ENCODE measurements at regions not wholly inside any gene's neighbourhood (a gene's known extent, or its start where the extent isn't known, plus 50 kb on each side); places are given as distances from the start of the nearest gene placed in this dataset.

GRCh38 chr2:60175290-60175689 is 378.2 kb downstream of the BCL11A start:
- Histone ChIP-seq H3K4me3 (ENCODE audit: low read depth, low read length, poor library complexity, severe bottlenecking) (no peak overlapping the region), H3K9me3 (ENCODE audit: low read length) (no peaks in the 10 kb centered on the region), H3K27me3 (ENCODE audit: insufficient read depth, low read length) (no peaks in the 10 kb centered on the region), H3K9ac (ENCODE audit: low read length) (no peak overlapping the region), H3K9me2 (ENCODE audit: low read depth, low read length) (no peaks in the 10 kb centered on the region), H3K27ac (ENCODE audit: low read depth, low read length, poor library complexity, severe bottlenecking) (no peak overlapping the region), H3K4me1 (ENCODE audit: insufficient read depth, low read length, severe bottlenecking) (no peaks in the 10 kb centered on the region), H3K4me2 (ENCODE audit: low read length) (no peak overlapping the region), H4K20me1 (ENCODE audit: insufficient read depth, low read length) (no peaks in the 10 kb centered on the region), H3K79me2 (ENCODE audit: insufficient read depth, low read length) (no peaks in the 10 kb centered on the region), H2AFZ (ENCODE audit: low read length) (no peak overlapping the region), H3K36me3 (ENCODE audit: insufficient read depth, low read length) (no peaks in the 10 kb centered on the region), H3F3A (ENCODE audit: insufficient read depth, low read length) (no peaks in the 10 kb centered on the region)
- no peak for TF ChIP-seq EZH2 (IDR thresholded peaks at IDR 0.05; ENCODE audit: borderline replicate concordance, low read length)
- TF ChIP-seq, protein P1, sequence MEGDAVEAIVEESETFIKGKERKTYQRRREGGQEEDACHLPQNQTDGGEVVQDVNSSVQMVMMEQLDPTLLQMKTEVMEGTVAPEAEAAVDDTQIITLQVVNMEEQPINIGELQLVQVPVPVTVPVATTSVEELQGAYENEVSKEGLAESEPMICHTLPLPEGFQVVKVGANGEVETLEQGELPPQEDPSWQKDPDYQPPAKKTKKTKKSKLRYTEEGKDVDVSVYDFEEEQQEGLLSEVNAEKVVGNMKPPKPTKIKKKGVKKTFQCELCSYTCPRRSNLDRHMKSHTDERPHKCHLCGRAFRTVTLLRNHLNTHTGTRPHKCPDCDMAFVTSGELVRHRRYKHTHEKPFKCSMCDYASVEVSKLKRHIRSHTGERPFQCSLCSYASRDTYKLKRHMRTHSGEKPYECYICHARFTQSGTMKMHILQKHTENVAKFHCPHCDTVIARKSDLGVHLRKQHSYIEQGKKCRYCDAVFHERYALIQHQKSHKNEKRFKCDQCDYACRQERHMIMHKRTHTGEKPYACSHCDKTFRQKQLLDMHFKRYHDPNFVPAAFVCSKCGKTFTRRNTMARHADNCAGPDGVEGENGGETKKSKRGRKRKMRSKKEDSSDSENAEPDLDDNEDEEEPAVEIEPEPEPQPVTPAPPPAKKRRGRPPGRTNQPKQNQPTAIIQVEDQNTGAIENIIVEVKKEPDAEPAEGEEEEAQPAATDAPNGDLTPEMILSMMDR (IDR thresholded peaks at IDR 0.05; ENCODE audit: low read length) = no peak

DNA sequence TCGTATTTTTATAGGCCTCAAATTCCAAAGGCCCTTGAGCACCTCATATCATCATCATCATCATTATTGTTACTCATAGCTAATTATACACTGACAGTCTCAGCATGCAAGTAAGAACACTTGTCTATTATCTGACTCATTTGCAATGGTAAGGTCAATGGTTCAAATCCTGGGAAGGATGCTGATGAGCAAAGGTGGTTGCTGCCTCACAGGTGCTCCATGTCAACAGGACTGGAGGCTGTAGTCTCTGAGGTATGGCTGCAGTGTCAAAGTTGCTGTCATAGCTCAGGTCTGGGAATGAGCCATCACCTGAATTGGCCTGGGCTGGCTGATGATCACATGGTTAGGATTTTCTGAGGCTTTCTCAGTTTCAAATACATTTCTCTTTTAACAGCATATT is 379.3 kb downstream of the BCL11A start:
- Histone ChIP-seq H3F3A (ENCODE audit: insufficient read depth, low read length) (no peaks in the 10 kb centered on the region), H3K79me2 (ENCODE audit: insufficient read depth, low read length) (no peaks in the 10 kb centered on the region), H3K27ac (ENCODE audit: low read depth, low read length, poor library complexity, severe bottlenecking) (no peak overlapping the region), H2AFZ (ENCODE audit: low read length) (no peak overlapping the region), H3K4me3 (ENCODE audit: low read depth, low read length, poor library complexity, severe bottlenecking) (no peak overlapping the region), H3K9me2 (ENCODE audit: low read depth, low read length) (no peaks in the 10 kb centered on the region), H3K27me3 (ENCODE audit: insufficient read depth, low read length) (no peaks in the 10 kb centered on the region), H3K36me3 (ENCODE audit: insufficient read depth, low read length) (no peaks in the 10 kb centered on the region), H3K9me3 (ENCODE audit: low read length) (no peaks in the 10 kb centered on the region), H4K20me1 (ENCODE audit: insufficient read depth, low read length) (no peaks in the 10 kb centered on the region), H3K4me1 (ENCODE audit: insufficient read depth, low read length, severe bottlenecking) (no peaks in the 10 kb centered on the region), H3K9ac (ENCODE audit: low read length) (no peak overlapping the region), H3K4me2 (ENCODE audit: low read length) (no peak overlapping the region)
- TF ChIP-seq, protein P1 (IDR thresholded peaks at IDR 0.05; ENCODE audit: low read length) = no peak
- no peak for TF ChIP-seq EZH2 (IDR thresholded peaks at IDR 0.05; ENCODE audit: borderline replicate concordance, low read length)

GRCh38 chr2:60172801-60173200 is 380.7 kb downstream of the BCL11A start:
- no peak overlapping the region for H2AFZ ChIP-seq (ENCODE audit: low read length)

More at GRCh38 chr2:60172801-60173200, 380.7 kb downstream of the BCL11A start:
- no peak overlapping the region for H3K4me2 ChIP-seq (ENCODE audit: low read length)
- H3K4me1 ChIP-seq (ENCODE audit: insufficient read depth, low read length, severe bottlenecking) = no peaks in the 10 kb centered on the region
- no peaks in the 10 kb centered on the region for H3F3A ChIP-seq (ENCODE audit: insufficient read depth, low read length)
- H3K9me3 ChIP-seq (ENCODE audit: low read length) = no peaks in the 10 kb centered on the region
- H3K4me3 ChIP-seq (ENCODE audit: low read depth, low read length, poor library complexity, severe bottlenecking) = no peak overlapping the region
- H4K20me1 ChIP-seq (ENCODE audit: insufficient read depth, low read length) = no peaks in the 10 kb centered on the region
- no peaks in the 10 kb centered on the region for H3K9me2 ChIP-seq (ENCODE audit: low read depth, low read length)
- H3K27me3 ChIP-seq (ENCODE audit: insufficient read depth, low read length) = no peaks in the 10 kb centered on the region
- no peaks in the 10 kb centered on the region for H3K79me2 ChIP-seq (ENCODE audit: insufficient read depth, low read length)
- no peaks in the 10 kb centered on the region for H3K36me3 ChIP-seq (ENCODE audit: insufficient read depth, low read length)
- no peak overlapping the region for H3K9ac ChIP-seq (ENCODE audit: low read length)
- no peak overlapping the region for H3K27ac ChIP-seq (ENCODE audit: low read depth, low read length, poor library complexity, severe bottlenecking)
- TF ChIP-seq EZH2 (IDR thresholded peaks at IDR 0.05; ENCODE audit: borderline replicate concordance, low read length) = no peak
- TF ChIP-seq, protein P1 (IDR thresholded peaks at IDR 0.05; ENCODE audit: low read length) = no peak

Data from OCI-LY1 (cell line).